Left hindlimb (tissue), 1 donor: ENCODE measurements at regions not wholly inside any gene's neighbourhood (a gene's known extent, or its start where the extent isn't known, plus 50 kb on each side); places are given as distances from the start of the nearest gene placed in this dataset.
A peak's percentile ranks its signal among the peaks of the same experiment; 100 is the strongest.

Experiments used
- DNase-seq: peaks from one replicate; pipeline ENCODE4 v3.0.0-alpha.2; 2018

GRCh38 chr14:104444159-104445030 lies 135.2 kb upstream of the C14orf180 start:
- no peak for DNase-seq

DNA sequence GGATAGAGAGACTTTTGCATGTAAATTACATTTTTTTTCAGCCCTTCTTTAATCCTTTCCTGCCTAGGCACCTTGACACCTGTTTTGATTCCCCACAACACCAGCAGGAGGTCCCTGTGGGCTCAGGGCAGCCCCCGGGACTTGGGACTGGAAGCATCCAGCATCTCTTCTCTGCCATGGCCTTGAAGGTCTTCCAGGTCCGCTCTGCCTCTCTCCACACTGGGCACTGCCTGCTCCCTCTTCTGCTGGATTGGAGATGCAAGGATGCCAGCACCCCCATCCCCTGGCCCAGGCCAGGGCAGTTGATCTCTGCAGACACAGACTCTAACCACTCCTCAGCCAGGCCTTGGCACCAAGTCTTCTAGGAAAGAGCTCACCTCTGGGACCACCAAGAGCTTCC lies 134.5 kb upstream of the C14orf180 start:
- DNase-seq = no peak

GRCh38 chr14:104445832-104446381 lies 133.7 kb upstream of the C14orf180 start:
- no peak for DNase-seq

DNA sequence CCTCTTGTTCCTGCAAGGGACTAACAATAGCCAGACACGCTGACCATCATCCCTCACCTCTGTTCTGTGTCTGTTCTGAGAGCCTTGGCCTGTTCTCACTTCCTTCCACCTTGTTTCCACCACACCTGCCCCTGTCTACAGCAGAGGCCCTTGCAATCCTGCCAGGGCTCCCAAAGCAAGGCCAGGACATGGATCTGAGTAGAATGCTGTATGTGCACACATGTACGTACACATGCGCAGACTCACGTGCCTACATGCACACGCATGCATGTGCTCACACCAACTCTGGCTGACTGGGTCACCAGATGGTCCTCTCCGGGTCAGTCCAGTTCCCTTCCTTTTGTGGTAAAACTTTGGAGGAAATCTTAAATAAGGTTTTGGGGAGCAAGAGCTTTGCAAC lies 133.0 kb upstream of the C14orf180 start:
- no peak for DNase-seq

- no peak for DNase-seq
These were observed 131.8 kb upstream of the C14orf180 start for GRCh38 chr14:104447750-104448149.

DNA sequence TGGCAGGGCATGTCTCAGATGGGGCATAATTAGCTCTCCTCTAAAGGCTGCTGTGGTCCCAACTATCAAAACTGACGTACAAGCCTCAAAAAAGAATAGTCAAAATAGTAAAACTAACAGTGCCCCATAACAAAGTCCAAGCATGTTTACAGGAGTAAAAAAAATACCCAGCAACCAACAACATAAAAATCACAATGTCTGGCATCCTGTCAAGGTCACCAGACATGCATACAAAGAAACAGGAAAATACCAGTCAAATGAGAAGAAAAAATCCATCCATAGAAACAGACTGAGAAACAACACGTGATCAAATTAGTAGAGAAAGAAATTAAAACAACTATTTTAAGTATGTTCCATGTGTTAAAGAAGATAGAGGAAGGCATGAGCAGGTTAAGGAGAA lies 131.2 kb upstream of the C14orf180 start:
- no peak for DNase-seq

- no peak for DNase-seq
These were observed 130.8 kb upstream of the C14orf180 start for GRCh38 chr14:104448721-104449120.

- DNase-seq = no peak
These were observed 128.7 kb upstream of the C14orf180 start for GRCh38 chr14:104450811-104451401.

DNA sequence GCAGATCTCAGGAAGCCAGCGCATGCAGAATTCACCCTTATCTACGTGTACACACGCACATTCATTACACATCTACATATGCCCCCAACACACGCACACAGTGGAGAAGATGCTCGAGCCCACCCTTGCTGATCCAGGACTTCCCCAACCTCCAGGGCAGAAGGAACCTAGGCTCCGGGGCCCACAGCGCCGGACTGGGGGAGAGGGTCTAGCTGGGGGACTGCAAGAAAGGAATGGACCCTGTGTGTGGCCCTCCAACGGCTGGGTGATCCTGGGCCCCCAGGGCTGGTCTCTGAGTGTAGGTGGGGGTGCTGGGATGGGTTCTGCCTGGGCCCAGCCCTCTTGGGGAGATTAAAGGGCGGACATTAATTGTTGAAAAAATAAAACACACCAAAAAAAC lies 128.1 kb upstream of the C14orf180 start:
- no peak for DNase-seq

GRCh38 chr14:104458845-104459244 lies 120.7 kb upstream of the C14orf180 start:
- DNase-seq = no peak

- DNase-seq = peak; percentile 52
These were observed 118.5 kb upstream of the C14orf180 start for GRCh38 chr14:104460791-104461651.

- DNase-seq = no peak
These were observed 117.7 kb upstream of the C14orf180 start for GRCh38 chr14:104461676-104462449.

GRCh38 chr14:104462651-104463630 lies 116.6 kb upstream of the C14orf180 start:
- no peak for DNase-seq

DNA sequence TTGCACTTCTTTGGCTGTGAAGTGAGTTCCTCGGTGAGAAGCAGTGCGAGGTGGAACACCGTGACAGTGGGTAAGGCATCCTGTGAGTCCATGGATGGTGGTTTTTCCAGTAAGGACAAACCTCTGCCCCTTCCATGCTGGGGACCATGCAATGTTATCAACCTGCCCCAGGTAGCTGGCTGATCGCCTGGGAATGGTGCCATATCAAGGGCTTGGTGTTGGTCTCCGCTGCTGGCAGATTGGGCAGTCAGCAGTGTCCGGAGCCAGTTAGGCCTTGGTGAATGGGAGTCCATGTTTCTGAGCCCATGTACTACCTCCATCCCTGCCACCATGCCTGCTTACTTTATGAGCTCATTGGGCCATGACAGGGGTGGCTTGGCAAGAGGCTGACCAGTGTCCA lies 114.7 kb upstream of the C14orf180 start:
- no peak for DNase-seq

- no peak for DNase-seq
These were observed 113.8 kb upstream of the C14orf180 start for GRCh38 chr14:104465482-104466390.

DNA sequence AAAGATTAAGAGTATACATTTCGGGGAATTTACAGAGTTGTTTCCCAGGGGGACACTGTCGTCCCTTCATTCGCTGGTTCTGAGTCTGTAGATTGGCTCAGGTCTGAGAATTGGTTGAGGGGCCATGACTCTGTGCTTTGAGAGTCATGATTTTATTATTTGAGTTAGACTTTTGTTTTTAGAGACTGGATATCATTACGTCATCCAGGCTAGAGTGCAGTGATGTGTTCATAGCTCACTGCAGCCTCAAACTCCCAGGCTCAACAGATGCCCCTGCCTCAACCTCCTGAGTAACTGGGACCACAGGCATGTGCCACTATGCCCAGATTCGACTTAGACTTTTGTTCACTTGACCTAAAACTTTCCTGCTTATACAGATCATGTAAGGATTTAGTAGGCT lies 112.3 kb upstream of the C14orf180 start:
- no peak for DNase-seq

DNA sequence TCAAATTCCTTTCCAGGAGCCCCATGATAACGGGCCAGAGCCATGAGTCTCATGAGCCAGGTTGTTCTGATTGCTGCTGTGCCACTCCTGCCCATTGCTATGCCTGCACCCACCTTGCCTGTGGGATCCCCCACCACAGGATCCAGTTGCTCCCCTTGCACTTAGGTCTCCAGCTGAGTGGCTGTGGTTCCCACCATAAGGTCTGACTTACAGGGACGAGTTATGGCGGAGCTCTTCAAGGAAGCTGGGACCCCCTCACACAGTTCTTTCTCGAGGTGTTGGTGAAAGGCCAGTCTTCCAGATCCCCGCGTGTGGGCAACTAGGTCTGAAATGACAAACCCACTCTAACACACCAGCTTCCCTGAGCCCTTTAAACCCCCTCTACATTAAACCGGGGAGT lies 111.9 kb upstream of the C14orf180 start:
- DNase-seq = no peak

DNA sequence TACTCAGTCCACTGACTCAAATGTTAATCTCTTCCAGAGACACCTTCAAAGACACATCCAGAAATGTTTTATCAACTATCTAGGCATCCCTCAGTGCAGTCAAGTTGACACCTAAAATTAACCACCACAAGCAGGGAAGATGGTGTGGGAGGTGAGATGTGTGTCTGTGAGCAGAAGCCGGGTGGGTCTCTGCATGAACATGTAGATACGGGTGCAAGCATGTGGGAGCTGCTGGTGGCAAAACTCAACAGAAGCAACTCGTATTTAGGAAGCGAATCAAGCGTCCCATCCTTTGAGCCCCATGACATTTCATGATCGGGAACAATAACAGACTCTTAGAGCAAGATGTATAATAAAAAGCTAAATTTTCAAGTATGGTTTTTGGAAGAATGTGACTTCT lies 110.0 kb upstream of the C14orf180 start:
- DNase-seq = no peak

DNA sequence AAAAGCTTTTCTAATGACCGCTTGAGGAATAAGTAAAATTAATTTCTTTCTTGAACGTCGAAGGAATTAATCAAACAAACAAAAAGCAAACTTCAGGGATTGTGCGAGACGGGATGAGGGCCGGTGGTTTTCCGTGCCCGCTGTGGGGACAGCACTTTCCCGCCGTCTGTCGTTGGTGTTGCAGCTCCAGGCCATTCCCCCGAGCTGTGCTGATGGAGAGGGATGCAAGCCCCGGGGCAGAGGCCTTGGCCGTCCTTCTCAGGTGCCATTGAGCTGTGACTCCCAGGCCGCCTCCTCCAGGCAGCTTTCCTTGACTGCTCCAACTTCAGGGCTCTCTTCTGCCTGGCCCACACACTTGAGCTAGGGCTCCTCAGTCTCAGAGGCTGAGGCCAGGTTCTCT lies 109.0 kb upstream of the C14orf180 start:
- no peak for DNase-seq

GRCh38 chr14:104471114-104471513 lies 108.5 kb upstream of the C14orf180 start:
- no peak for DNase-seq
